MCF 10A (cell line): ENCODE measurements at regions not wholly inside any gene's neighbourhood (a gene's known extent, or its start where the extent isn't known, plus 50 kb on each side); places are given as distances from the start of the nearest gene placed in this dataset.

Experiments
- BruUV-seq: library from RNA; stranded (reverse); fragments of 400-500 nt; replicated peaks from 2 replicates; lab custom pipeline; 2021; lab: Mats Ljungman, UMichigan
- CTCF ChIA-PET: fragments of 300-600 bp; sonication (Branson Sonifier 250); formaldehyde crosslinking; extraction: SDS; loops from one replicate; lab custom pipeline; 2021; ENCODE audit warnings: antibody characterized with exemption, inconsistent platforms; lab: Yijun Ruan, JAX
- POLR2A ChIA-PET: fragments of 300-600, 350-650 bp; sonication (Branson Sonifier 250); formaldehyde crosslinking; extraction: SDS; loops from one replicate; lab custom pipeline; 2020; ENCODE audit warnings: antibody characterized with exemption, inconsistent platforms; lab: Yijun Ruan, JAX
- DNase-seq: peaks from one replicate; pipeline ENCODE4 v3.0.0-alpha.2; 2018; ENCODE audit not compliant: unreplicated experiment
- H3K27ac Mint-ChIP-seq: one replicate; pipeline ENCODE4 v1.8.0; 2022; ENCODE audit warnings: mild to moderate bottlenecking, low read depth, mixed read lengths; ENCODE audit not compliant: unreplicated experiment
- H3K27me3 Mint-ChIP-seq: one replicate; pipeline ENCODE4 v1.8.0; 2022; ENCODE audit warnings: mixed read lengths; ENCODE audit not compliant: insufficient read depth, unreplicated experiment
- H3K36me3 Mint-ChIP-seq: one replicate; pipeline ENCODE4 v1.8.0; 2022; ENCODE audit warnings: mild to moderate bottlenecking, moderate library complexity, mixed read lengths; ENCODE audit not compliant: insufficient read depth, unreplicated experiment
- H3K4me1 Mint-ChIP-seq: one replicate; pipeline ENCODE4 v1.8.0; 2022; ENCODE audit warnings: mixed read lengths; ENCODE audit not compliant: insufficient read depth, unreplicated experiment
- H3K4me3 Mint-ChIP-seq: one replicate; pipeline ENCODE4 v1.8.0; 2022; ENCODE audit warnings: mild to moderate bottlenecking, moderate library complexity, mixed read lengths; ENCODE audit not compliant: unreplicated experiment
- H3K9me3 Mint-ChIP-seq: one replicate; pipeline ENCODE4 v1.8.0; 2022; ENCODE audit warnings: mixed read lengths; ENCODE audit not compliant: unreplicated experiment
- intact Hi-C: fragments of 100-400 bp; cut with micrococcal nuclease; formaldehyde crosslinking; loops from 2 replicates; pipeline ENCODE4 v1.14.1; 2022
- TF ChIP-seq, protein P1 (sequence below): fragments of 200-600 bp; IDR thresholded peaks from one replicate; pipeline ENCODE4 v1.8.0; 2022; ENCODE audit warnings: antibody characterized with exemption, mild to moderate bottlenecking; ENCODE audit not compliant: unreplicated experiment

DNA sequence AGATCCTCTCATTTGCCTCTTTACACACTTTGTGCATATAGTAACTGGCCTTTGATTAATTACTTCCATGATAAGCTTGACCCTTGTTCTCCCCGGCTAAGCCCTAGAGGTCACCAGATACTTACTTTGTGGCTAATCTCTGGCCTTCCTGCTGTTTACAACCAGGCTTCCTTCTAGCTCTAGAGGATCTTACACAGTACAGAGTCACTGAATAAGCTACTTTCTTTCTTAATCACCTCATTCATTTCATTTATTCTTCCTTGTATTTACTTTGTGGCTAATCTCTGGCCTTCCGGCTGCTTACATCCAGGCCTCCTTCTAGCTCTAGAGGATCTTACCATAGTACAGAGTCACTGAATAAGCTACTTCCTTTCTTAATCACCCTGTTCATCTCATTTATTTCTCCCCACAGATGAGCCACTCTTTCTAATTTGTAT, 144.3 kb upstream of the C1orf21 start:
- ChIA-PET CTCF (interaction anchor here (0.7 to 3.6 kb wide), 26 partner anchors 13 to 454 kb away, joined by 3 to 31 read pairs (median 5); partner anchors contain the start of gene C1orf21), POLR2A (interaction anchor here (0.7 to 1.3 kb wide), 4 partner anchors 9 to 481 kb away, joined by 3 to 5 read pairs (median 4); partner anchors contain the start of gene C1orf21)
- intact Hi-C loops: loop anchor here (1.0 kb wide), 2 partner anchors 321 to 422 kb away; no protein-coding TSS in a partner anchor
- Mint-ChIP-seq H3K9me3 (no peaks in the 10 kb centered on the region), H3K4me1 (no peaks in the 10 kb centered on the region), H3K27me3 (no peaks in the 10 kb centered on the region), H3K36me3 (no peaks in the 10 kb centered on the region), H3K27ac (peak overlapping the region; percentile 1), H3K4me3 (no peak overlapping the region)
- peak; percentile 40 for DNase-seq
- TF ChIP-seq, protein P1, sequence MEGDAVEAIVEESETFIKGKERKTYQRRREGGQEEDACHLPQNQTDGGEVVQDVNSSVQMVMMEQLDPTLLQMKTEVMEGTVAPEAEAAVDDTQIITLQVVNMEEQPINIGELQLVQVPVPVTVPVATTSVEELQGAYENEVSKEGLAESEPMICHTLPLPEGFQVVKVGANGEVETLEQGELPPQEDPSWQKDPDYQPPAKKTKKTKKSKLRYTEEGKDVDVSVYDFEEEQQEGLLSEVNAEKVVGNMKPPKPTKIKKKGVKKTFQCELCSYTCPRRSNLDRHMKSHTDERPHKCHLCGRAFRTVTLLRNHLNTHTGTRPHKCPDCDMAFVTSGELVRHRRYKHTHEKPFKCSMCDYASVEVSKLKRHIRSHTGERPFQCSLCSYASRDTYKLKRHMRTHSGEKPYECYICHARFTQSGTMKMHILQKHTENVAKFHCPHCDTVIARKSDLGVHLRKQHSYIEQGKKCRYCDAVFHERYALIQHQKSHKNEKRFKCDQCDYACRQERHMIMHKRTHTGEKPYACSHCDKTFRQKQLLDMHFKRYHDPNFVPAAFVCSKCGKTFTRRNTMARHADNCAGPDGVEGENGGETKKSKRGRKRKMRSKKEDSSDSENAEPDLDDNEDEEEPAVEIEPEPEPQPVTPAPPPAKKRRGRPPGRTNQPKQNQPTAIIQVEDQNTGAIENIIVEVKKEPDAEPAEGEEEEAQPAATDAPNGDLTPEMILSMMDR: no peak
- BruUV-seq: no TSS peak

DNA sequence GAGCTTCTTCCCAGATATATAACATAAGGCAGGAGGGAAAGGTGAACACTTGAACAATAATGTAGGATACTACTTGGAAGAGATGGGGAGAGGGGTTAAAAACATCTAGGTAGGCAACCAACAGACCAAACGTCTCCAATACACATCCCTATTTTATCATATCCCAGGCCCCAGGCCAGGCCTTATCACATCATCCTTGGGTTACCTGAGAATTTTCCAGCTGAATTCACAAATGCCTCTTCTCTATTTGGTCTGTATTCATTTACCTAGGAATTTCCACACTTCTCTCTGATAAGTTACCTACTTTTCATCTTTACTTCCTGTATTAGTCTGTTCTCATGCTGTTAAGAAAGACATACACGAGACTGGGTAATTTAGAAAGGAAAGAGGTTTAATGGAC, 141.9 kb upstream of the C1orf21 start:
- Mint-ChIP-seq H3K36me3 (no peaks in the 10 kb centered on the region), H3K27ac (no peak overlapping the region), H3K9me3 (no peaks in the 10 kb centered on the region), H3K4me3 (no peak overlapping the region), H3K27me3 (no peaks in the 10 kb centered on the region), H3K4me1 (no peaks in the 10 kb centered on the region)
- no peak for DNase-seq
- intact Hi-C loops: no loop called here
- no TSS peak for BruUV-seq
- CTCF ChIA-PET: interaction anchor here (0.6 to 3.0 kb wide), 8 partner anchors 9 to 1566 kb away, joined by 3 to 7 read pairs (median 4); no protein-coding TSS in a partner anchor
- TF ChIP-seq, protein P1: no peak
- POLR2A ChIA-PET: no interaction called here

DNA sequence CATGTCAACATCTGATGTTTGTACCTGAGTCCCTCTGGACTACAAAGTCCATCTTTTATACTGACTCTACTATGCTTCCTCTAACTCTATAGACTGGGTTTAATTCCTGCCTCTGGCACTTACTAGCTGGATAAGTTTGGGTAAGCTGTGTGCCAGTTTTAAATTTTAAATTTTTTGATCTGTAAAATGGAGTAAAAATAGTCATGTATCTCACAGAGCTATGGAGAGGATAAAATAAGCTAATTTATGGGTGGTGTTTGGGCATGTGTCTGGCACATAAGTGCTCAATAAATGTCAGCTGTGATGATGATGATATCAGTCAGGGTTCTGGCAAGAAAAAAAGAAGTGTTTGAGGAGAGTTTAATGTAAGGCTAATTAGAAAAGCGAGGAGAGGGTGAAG, 139.2 kb upstream of the C1orf21 start:
- no peak for DNase-seq
- H3K9me3 Mint-ChIP-seq: no peaks in the 10 kb centered on the region
- H3K4me1 Mint-ChIP-seq: no peaks in the 10 kb centered on the region
- intact Hi-C loops: no loop called here
- BruUV-seq: no TSS peak
- H3K4me3 Mint-ChIP-seq: no peak overlapping the region
- ChIA-PET POLR2A (interaction anchor here (0.5 to 0.8 kb wide), 2 partner anchors 160 to 297 kb away, joined by 3 read pairs; no protein-coding TSS in a partner anchor), CTCF (interaction anchor here (0.6 to 2.1 kb wide), 8 partner anchors 8 to 416 kb away, joined by 3 to 11 read pairs (median 3); no protein-coding TSS in a partner anchor)
- H3K27me3 Mint-ChIP-seq: no peaks in the 10 kb centered on the region
- no peak overlapping the region for H3K27ac Mint-ChIP-seq
- TF ChIP-seq, protein P1: no peak
- H3K36me3 Mint-ChIP-seq: no peaks in the 10 kb centered on the region

DNA sequence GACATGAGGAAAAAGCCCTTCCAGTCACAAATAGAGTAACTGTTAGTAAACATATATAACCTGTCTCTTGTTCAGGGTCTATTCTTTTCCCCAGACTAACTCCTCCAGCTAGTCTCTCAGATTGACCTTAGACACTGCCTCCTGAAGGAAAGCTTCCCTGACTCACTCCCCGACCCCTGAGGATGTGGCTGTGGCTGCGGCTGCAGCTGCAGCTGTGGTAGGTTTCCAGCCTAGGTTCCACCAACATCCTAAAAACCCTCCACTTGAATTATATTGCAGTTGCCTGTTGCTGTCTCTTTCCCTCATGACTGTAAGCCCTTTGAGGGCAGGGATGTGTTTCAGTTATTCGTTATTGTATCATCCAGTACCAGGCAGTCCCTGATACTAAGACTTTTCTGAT, 132.9 kb upstream of the C1orf21 start:
- no peak for DNase-seq
- Mint-ChIP-seq H3K9me3 (peaks cover 7% of the 10 kb centered on the region), H3K27ac (no peak overlapping the region), H3K27me3 (peaks cover 14% of the 10 kb centered on the region), H3K4me1 (no peaks in the 10 kb centered on the region), H3K36me3 (no peaks in the 10 kb centered on the region), H3K4me3 (no peak overlapping the region)
- intact Hi-C loops: no loop called here
- BruUV-seq: no TSS peak
- POLR2A ChIA-PET: interaction anchor here (0.6 kb wide), 1 partner anchor 131 kb away, joined by 3 read pairs; no protein-coding TSS in a partner anchor
- CTCF ChIA-PET: interaction anchor here (0.6 kb wide), 1 partner anchor 412 kb away, joined by 4 read pairs; no protein-coding TSS in a partner anchor
- TF ChIP-seq, protein P1: no peak
